GM23338 (cell line): ENCODE measurements at regions not wholly inside any gene's neighbourhood (a gene's known extent, or its start where the extent isn't known, plus 50 kb on each side); places are given as distances from the start of the nearest gene placed in this dataset.

Experiments used
- ATAC-seq: fragments of 200-7000 bp; cut with Tn5 transposase; 3 replicates; pipeline ENCODE4 v1.9.1; 2020
- DNase-seq: peaks from one replicate; pipeline ENCODE4 v3.0.0-alpha.2; 2015; ENCODE audit warnings: low spot score
- H2AFZ ChIP-seq: fragments of 200-600 bp; sonication (generic); 2 replicates; pipeline ENCODE4 v1.8.0; 2016; ENCODE audit warnings: antibody characterized with exemption, mild to moderate bottlenecking, moderate library complexity
- H3F3A ChIP-seq: fragments of 200-600 bp; sonication (generic); replicated peaks from 2 replicates; pipeline ENCODE4 v1.8.0; 2017; ENCODE audit warnings: antibody characterized with exemption, mixed run types, low read depth
- H3K27ac ChIP-seq: fragments of 200-600 bp; sonication (generic); 2 replicates; pipeline ENCODE4 v1.6.1; 2016; ENCODE audit warnings: low read depth
- H3K27me3 ChIP-seq: fragments of 200-600 bp; sonication (generic); 2 replicates; pipeline ENCODE4 v1.8.0; 2016; ENCODE audit warnings: mild to moderate bottlenecking, mixed run types, moderate library complexity; ENCODE audit not compliant: insufficient read depth
- H3K36me3 ChIP-seq: fragments of 200-600 bp; sonication (generic); 2 replicates; pipeline ENCODE4 v1.8.0; 2016; ENCODE audit warnings: mild to moderate bottlenecking; ENCODE audit not compliant: insufficient read depth
- H3K4me1 ChIP-seq: fragments of 200-600 bp; sonication (generic); 2 replicates; pipeline ENCODE4 v1.8.0; 2016; ENCODE audit warnings: mild to moderate bottlenecking, moderate library complexity; ENCODE audit not compliant: insufficient read depth
- H3K4me2 ChIP-seq: fragments of 200-600 bp; sonication (generic); 2 replicates; pipeline ENCODE4 v1.7.1; 2017; ENCODE audit warnings: mixed run types
- H3K4me3 ChIP-seq: fragments of 200-600 bp; sonication (generic); 2 replicates; pipeline ENCODE4 v1.6.1; 2016; ENCODE audit warnings: mixed run types
- H3K79me2 ChIP-seq: fragments of 200-600 bp; sonication (generic); replicated peaks from 2 replicates; pipeline ENCODE4 v1.8.0; 2017; ENCODE audit warnings: mild to moderate bottlenecking; ENCODE audit not compliant: insufficient read depth
- H3K9me2 ChIP-seq: fragments of 200-600 bp; sonication (generic); 2 replicates; pipeline ENCODE4 v1.8.0; 2017; ENCODE audit not compliant: insufficient read depth
- H4K20me1 ChIP-seq: fragments of 200-600 bp; sonication (generic); replicated peaks from 2 replicates; pipeline ENCODE4 v1.8.0; 2017; ENCODE audit warnings: mild to moderate bottlenecking; ENCODE audit not compliant: insufficient read depth
- H3K27ac Mint-ChIP-seq: 2 replicates; pipeline ENCODE4 v1.8.0; 2020; ENCODE audit warnings: inconsistent platforms, mild to moderate bottlenecking, moderate library complexity, mixed read lengths
- H3K27me3 Mint-ChIP-seq: 3 replicates; pipeline ENCODE4 v1.8.0; 2022; ENCODE audit warnings: low read depth, mild to moderate bottlenecking, moderate library complexity, mixed read lengths, inconsistent platforms; ENCODE audit not compliant: insufficient read depth, poor library complexity
- H3K36me3 Mint-ChIP-seq: 3 replicates; pipeline ENCODE4 v1.8.0; 2021; ENCODE audit warnings: low read depth, mild to moderate bottlenecking, inconsistent platforms, moderate library complexity, mixed read lengths
- H3K4me1 Mint-ChIP-seq: 3 replicates; pipeline ENCODE4 v1.8.0; 2020; ENCODE audit warnings: mild to moderate bottlenecking, inconsistent platforms, mixed read lengths
- H3K4me3 Mint-ChIP-seq: 3 replicates; pipeline ENCODE4 v1.8.0; 2021; ENCODE audit warnings: moderate library complexity, mild to moderate bottlenecking, inconsistent platforms, mixed read lengths
- H3K9me3 Mint-ChIP-seq: 3 replicates; pipeline ENCODE4 v1.8.0; 2020; ENCODE audit warnings: moderate library complexity, mild to moderate bottlenecking, inconsistent platforms, mixed read lengths
- CREB1 ChIP-seq: fragments of 250-450 bp; sonication (Bioruptor Pico); IDR thresholded peaks from 2 replicates; pipeline ENCODE4 v1.5.0; 2020; ENCODE audit warnings: low read depth, mild to moderate bottlenecking, moderate library complexity
- EZH2 ChIP-seq: fragments of 200-600 bp; sonication (generic); IDR thresholded peaks from one replicate; pipeline ENCODE4 v1.8.0; 2017; ENCODE audit warnings: antibody characterized with exemption, mild to moderate bottlenecking, low read depth; ENCODE audit not compliant: unreplicated experiment
- EZH2phosphoT487 ChIP-seq: fragments of 200-600 bp; sonication (generic); IDR thresholded peaks from one replicate; pipeline ENCODE4 v1.8.1; 2018; ENCODE audit warnings: antibody characterized with exemption; ENCODE audit not compliant: unreplicated experiment
- JUNB ChIP-seq: IDR thresholded peaks from one replicate; pipeline ENCODE4 v1.6.1; 2016; ENCODE audit warnings: antibody characterized with exemption; ENCODE audit not compliant: unreplicated experiment
- NANOG ChIP-seq: IDR thresholded peaks from 2 replicates; pipeline ENCODE4 v1.6.1; 2016; ENCODE audit warnings: antibody characterized with exemption, borderline replicate concordance
- POLR2AphosphoS5 ChIP-seq: IDR thresholded peaks from 2 replicates; pipeline ENCODE4 v1.6.1; 2016; ENCODE audit warnings: antibody characterized with exemption, low read depth
- STAT1 ChIP-seq: IDR thresholded peaks from one replicate; pipeline ENCODE4 v1.6.1; 2016; ENCODE audit warnings: antibody characterized with exemption; ENCODE audit not compliant: unreplicated experiment
- ZNF114 ChIP-seq: fragments of 250-450 bp; sonication (Bioruptor Pico); IDR thresholded peaks from 2 replicates; pipeline ENCODE4 v1.5.0; 2020; ENCODE audit warnings: mild to moderate bottlenecking, moderate library complexity
- ZNF331 ChIP-seq: fragments of 250-450 bp; sonication (Bioruptor Pico); IDR thresholded peaks from 2 replicates; pipeline ENCODE4 v1.5.0; 2020; ENCODE audit warnings: low read depth, mild to moderate bottlenecking, moderate library complexity
- TF ChIP-seq, protein P1 (sequence below): IDR thresholded peaks from one replicate; pipeline ENCODE4 v1.6.1; 2018; ENCODE audit warnings: antibody characterized with exemption; ENCODE audit not compliant: unreplicated experiment
- TF ChIP-seq, protein P2 (sequence below), 2 experiments: fragments of 200-600 bp in 1 of 2; sonication (generic) in 1 of 2; conservative IDR thresholded peaks; 2 replicates each; pipeline versions ENCODE4 v1.5.1 to v1.6.1; 2016 to 2017; ENCODE audit warnings: antibody characterized with exemption in 2 of 2, low read depth in 2 of 2, mild to moderate bottlenecking in 2 of 2, moderate library complexity in 1 of 2
- TF ChIP-seq, protein P3 (sequence below): fragments of 250-450 bp; sonication (Bioruptor Pico); IDR thresholded peaks from 2 replicates; pipeline ENCODE4 v1.5.0; 2020; ENCODE audit warnings: mild to moderate bottlenecking, moderate library complexity
- TF ChIP-seq, protein P4 (sequence below): IDR thresholded peaks from 2 replicates; pipeline ENCODE4 v1.6.1; 2016; ENCODE audit warnings: antibody characterized with exemption

DNA sequence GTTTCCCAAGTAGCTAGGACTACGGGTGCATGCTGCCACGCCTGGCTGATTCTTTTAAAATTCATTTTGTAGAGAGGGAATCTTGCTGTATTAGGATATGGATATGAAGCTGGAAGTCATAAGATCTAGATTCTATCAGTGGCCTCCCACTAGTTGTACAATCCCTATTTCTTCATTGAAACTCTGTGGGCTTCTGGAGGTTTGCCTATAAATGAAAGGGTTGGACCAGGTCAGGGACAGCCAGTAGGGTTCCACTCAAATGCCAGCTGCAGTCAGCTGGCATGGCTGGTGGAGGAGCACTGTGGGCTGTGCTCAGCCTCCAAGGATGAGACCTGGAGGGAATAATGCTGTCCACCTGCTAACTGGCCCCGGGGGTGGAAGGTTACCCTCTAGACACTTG, 110.2 kb upstream of the GJB6 start:
- no peaks in the 10 kb centered on the region for H3K9me3 Mint-ChIP-seq
- H3K4me3 Mint-ChIP-seq = no peak overlapping the region
- ATAC-seq (no peak), DNase-seq (no peak)
- no peaks in the 10 kb centered on the region for H3K27me3 ChIP-seq
- no peaks in the 10 kb centered on the region for H3K9me2 ChIP-seq
- no peaks in the 10 kb centered on the region for H3F3A ChIP-seq
- H3K27ac Mint-ChIP-seq = no peak overlapping the region
- H2AFZ ChIP-seq = no peak overlapping the region
- no peaks in the 10 kb centered on the region for H3K79me2 ChIP-seq
- peaks cover 10% of the 10 kb centered on the region; the same call in 2 of the 3 replicates for H3K4me1 Mint-ChIP-seq
- H3K27ac ChIP-seq = no peak overlapping the region
- TF ChIP-seq, protein P1, sequence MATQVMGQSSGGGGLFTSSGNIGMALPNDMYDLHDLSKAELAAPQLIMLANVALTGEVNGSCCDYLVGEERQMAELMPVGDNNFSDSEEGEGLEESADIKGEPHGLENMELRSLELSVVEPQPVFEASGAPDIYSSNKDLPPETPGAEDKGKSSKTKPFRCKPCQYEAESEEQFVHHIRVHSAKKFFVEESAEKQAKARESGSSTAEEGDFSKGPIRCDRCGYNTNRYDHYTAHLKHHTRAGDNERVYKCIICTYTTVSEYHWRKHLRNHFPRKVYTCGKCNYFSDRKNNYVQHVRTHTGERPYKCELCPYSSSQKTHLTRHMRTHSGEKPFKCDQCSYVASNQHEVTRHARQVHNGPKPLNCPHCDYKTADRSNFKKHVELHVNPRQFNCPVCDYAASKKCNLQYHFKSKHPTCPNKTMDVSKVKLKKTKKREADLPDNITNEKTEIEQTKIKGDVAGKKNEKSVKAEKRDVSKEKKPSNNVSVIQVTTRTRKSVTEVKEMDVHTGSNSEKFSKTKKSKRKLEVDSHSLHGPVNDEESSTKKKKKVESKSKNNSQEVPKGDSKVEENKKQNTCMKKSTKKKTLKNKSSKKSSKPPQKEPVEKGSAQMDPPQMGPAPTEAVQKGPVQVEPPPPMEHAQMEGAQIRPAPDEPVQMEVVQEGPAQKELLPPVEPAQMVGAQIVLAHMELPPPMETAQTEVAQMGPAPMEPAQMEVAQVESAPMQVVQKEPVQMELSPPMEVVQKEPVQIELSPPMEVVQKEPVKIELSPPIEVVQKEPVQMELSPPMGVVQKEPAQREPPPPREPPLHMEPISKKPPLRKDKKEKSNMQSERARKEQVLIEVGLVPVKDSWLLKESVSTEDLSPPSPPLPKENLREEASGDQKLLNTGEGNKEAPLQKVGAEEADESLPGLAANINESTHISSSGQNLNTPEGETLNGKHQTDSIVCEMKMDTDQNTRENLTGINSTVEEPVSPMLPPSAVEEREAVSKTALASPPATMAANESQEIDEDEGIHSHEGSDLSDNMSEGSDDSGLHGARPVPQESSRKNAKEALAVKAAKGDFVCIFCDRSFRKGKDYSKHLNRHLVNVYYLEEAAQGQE = no peak
- TF ChIP-seq NANOG (no peak), CREB1 (no peak), EZH2 (no peak), ZNF114 (no peak), STAT1 (no peak), JUNB (no peak), POLR2AphosphoS5 (no peak), EZH2phosphoT487 (no peak), ZNF331 (CRISPR knock-in tag) (no peak)
- TF ChIP-seq, protein P2, sequence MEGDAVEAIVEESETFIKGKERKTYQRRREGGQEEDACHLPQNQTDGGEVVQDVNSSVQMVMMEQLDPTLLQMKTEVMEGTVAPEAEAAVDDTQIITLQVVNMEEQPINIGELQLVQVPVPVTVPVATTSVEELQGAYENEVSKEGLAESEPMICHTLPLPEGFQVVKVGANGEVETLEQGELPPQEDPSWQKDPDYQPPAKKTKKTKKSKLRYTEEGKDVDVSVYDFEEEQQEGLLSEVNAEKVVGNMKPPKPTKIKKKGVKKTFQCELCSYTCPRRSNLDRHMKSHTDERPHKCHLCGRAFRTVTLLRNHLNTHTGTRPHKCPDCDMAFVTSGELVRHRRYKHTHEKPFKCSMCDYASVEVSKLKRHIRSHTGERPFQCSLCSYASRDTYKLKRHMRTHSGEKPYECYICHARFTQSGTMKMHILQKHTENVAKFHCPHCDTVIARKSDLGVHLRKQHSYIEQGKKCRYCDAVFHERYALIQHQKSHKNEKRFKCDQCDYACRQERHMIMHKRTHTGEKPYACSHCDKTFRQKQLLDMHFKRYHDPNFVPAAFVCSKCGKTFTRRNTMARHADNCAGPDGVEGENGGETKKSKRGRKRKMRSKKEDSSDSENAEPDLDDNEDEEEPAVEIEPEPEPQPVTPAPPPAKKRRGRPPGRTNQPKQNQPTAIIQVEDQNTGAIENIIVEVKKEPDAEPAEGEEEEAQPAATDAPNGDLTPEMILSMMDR (conservative IDR thresholded peaks at IDR 0.05; ENCODE audit: low read depth in 2 of 2) = no peak
- TF ChIP-seq, protein P3, sequence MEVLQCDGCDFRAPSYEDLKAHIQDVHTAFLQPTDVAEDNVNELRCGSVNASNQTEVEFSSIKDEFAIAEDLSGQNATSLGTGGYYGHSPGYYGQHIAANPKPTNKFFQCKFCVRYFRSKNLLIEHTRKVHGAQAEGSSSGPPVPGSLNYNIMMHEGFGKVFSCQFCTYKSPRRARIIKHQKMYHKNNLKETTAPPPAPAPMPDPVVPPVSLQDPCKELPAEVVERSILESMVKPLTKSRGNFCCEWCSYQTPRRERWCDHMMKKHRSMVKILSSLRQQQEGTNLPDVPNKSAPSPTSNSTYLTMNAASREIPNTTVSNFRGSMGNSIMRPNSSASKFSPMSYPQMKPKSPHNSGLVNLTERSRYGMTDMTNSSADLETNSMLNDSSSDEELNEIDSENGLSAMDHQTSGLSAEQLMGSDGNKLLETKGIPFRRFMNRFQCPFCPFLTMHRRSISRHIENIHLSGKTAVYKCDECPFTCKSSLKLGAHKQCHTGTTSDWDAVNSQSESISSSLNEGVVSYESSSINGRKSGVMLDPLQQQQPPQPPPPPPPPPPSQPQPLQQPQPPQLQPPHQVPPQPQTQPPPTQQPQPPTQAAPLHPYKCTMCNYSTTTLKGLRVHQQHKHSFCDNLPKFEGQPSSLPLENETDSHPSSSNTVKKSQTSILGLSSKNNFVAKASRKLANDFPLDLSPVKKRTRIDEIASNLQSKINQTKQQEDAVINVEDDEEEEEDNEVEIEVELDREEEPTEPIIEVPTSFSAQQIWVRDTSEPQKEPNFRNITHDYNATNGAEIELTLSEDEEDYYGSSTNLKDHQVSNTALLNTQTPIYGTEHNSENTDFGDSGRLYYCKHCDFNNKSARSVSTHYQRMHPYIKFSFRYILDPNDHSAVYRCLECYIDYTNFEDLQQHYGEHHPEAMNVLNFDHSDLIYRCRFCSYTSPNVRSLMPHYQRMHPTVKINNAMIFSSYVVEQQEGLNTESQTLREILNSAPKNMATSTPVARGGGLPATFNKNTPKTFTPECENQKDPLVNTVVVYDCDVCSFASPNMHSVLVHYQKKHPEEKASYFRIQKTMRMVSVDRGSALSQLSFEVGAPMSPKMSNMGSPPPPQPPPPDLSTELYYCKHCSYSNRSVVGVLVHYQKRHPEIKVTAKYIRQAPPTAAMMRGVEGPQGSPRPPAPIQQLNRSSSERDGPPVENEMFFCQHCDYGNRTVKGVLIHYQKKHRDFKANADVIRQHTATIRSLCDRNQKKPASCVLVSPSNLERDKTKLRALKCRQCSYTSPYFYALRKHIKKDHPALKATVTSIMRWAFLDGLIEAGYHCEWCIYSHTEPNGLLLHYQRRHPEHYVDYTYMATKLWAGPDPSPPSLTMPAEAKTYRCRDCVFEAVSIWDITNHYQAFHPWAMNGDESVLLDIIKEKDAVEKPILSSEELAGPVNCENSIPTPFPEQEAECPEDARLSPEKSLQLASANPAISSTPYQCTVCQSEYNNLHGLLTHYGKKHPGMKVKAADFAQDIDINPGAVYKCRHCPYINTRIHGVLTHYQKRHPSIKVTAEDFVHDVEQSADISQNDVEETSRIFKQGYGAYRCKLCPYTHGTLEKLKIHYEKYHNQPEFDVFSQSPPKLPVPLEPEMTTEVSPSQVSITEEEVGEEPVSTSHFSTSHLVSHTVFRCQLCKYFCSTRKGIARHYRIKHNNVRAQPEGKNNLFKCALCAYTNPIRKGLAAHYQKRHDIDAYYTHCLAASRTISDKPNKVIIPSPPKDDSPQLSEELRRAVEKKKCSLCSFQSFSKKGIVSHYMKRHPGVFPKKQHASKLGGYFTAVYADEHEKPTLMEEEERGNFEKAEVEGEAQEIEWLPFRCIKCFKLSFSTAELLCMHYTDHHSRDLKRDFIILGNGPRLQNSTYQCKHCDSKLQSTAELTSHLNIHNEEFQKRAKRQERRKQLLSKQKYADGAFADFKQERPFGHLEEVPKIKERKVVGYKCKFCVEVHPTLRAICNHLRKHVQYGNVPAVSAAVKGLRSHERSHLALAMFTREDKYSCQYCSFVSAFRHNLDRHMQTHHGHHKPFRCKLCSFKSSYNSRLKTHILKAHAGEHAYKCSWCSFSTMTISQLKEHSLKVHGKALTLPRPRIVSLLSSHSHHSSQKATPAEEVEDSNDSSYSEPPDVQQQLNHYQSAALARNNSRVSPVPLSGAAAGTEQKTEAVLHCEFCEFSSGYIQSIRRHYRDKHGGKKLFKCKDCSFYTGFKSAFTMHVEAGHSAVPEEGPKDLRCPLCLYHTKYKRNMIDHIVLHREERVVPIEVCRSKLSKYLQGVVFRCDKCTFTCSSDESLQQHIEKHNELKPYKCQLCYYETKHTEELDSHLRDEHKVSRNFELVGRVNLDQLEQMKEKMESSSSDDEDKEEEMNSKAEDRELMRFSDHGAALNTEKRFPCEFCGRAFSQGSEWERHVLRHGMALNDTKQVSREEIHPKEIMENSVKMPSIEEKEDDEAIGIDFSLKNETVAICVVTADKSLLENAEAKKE (CRISPR knock-in tag) = no peak
- TF ChIP-seq, protein P4, sequence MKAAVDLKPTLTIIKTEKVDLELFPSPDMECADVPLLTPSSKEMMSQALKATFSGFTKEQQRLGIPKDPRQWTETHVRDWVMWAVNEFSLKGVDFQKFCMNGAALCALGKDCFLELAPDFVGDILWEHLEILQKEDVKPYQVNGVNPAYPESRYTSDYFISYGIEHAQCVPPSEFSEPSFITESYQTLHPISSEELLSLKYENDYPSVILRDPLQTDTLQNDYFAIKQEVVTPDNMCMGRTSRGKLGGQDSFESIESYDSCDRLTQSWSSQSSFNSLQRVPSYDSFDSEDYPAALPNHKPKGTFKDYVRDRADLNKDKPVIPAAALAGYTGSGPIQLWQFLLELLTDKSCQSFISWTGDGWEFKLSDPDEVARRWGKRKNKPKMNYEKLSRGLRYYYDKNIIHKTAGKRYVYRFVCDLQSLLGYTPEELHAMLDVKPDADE = no peak
- H3K4me3 ChIP-seq = no peak overlapping the region
- no peak overlapping the region for H3K4me2 ChIP-seq
- no peaks in the 10 kb centered on the region; the same call in 1 of the 2 replicates for H3K4me1 ChIP-seq
- no peaks in the 10 kb centered on the region; the same call in 1 of the 2 replicates for H4K20me1 ChIP-seq
- no peaks in the 10 kb centered on the region for H3K27me3 Mint-ChIP-seq
- H3K36me3 Mint-ChIP-seq = no peaks in the 10 kb centered on the region
- no peaks in the 10 kb centered on the region for H3K36me3 ChIP-seq
